MM.1S (cell line): ENCODE measurements at regions not wholly inside any gene's neighbourhood (a gene's known extent, or its start where the extent isn't known, plus 50 kb on each side); places are given as distances from the start of the nearest gene placed in this dataset.
"Not testable (repeated sequence)": the region's sequence is repeated elsewhere in the genome, so short reads cannot be mapped to it uniquely, and the experiment has no call there.

Experiments
- DNase-seq: peaks from one replicate; pipeline ENCODE4 v3.0.0-alpha.2; 2015
- H2AFZ ChIP-seq: fragments of 300-600 bp; sonication (generic); 2 replicates; pipeline ENCODE4 v1.6.0; 2016; ENCODE audit warnings: antibody characterized with exemption, low read length
- H3F3A ChIP-seq: fragments of 300-600 bp; sonication (generic); 2 replicates; pipeline ENCODE4 v1.6.1; 2016; ENCODE audit warnings: mild to moderate bottlenecking, antibody characterized with exemption, low read length, moderate library complexity, mixed read lengths; ENCODE audit not compliant: insufficient read depth
- H3K27ac ChIP-seq: fragments of 300-600 bp; sonication (generic); 2 replicates; pipeline ENCODE4 v1.5.1; 2016; ENCODE audit warnings: mild to moderate bottlenecking, low read length
- H3K27me3 ChIP-seq: fragments of 300-600 bp; sonication (generic); replicated peaks from 2 replicates; pipeline ENCODE4 v1.6.0; 2016; ENCODE audit warnings: low read length; ENCODE audit not compliant: insufficient read depth
- H3K36me3 ChIP-seq: fragments of 300-600 bp; sonication (generic); replicated peaks from 2 replicates; pipeline ENCODE4 v1.6.1; 2016; ENCODE audit warnings: mild to moderate bottlenecking, low read length, mixed read lengths; ENCODE audit not compliant: insufficient read depth
- H3K4me1 ChIP-seq: fragments of 300-600 bp; sonication (generic); 2 replicates; pipeline ENCODE4 v1.6.1; 2016; ENCODE audit warnings: low read length, mixed read lengths
- H3K4me2 ChIP-seq: fragments of 300-600 bp; sonication (generic); 2 replicates; pipeline ENCODE4 v1.6.0; 2016; ENCODE audit warnings: low read depth, low read length
- H3K4me3 ChIP-seq: fragments of 300-600 bp; sonication (generic); 2 replicates; pipeline ENCODE4 v1.5.1; 2016; ENCODE audit warnings: low read length, mixed read lengths
- H3K79me2 ChIP-seq: fragments of 300-600 bp; sonication (generic); 2 replicates; pipeline ENCODE4 v1.6.1; 2016; ENCODE audit warnings: mixed run types, low read length, mixed read lengths
- H3K9ac ChIP-seq: fragments of 300-600 bp; sonication (generic); 2 replicates; pipeline ENCODE4 v1.6.1; 2016; ENCODE audit warnings: low read length, mixed read lengths
- H3K9me2 ChIP-seq: fragments of 300-600 bp; sonication (generic); replicated peaks from 2 replicates; pipeline ENCODE4 v1.6.1; 2016; ENCODE audit warnings: mild to moderate bottlenecking, low read length, mixed read lengths; ENCODE audit not compliant: insufficient read depth
- H3K9me3 ChIP-seq: fragments of 300-600 bp; sonication (generic); replicated peaks from 2 replicates; pipeline ENCODE4 v1.6.1; 2016; ENCODE audit warnings: mild to moderate bottlenecking, low read length, mixed read lengths; ENCODE audit not compliant: insufficient read depth
- H4K20me1 ChIP-seq: fragments of 300-600 bp; sonication (generic); 2 replicates; pipeline ENCODE4 v1.6.1; 2016; ENCODE audit warnings: mild to moderate bottlenecking, low read length, moderate library complexity, mixed read lengths; ENCODE audit not compliant: insufficient read depth
- CTCF ChIP-seq: fragments of 300-600 bp; sonication (generic); IDR thresholded peaks from 2 replicates; pipeline ENCODE4 v1.5.1; 2016; ENCODE audit warnings: antibody characterized with exemption, low read length, mixed read lengths
- EZH2 ChIP-seq: fragments of 300-600 bp; sonication (generic); optimal IDR thresholded peaks from 2 replicates; pipeline ENCODE3; 2017; ENCODE audit warnings: low read depth, mild to moderate bottlenecking, antibody characterized with exemption, low read length, mixed read lengths
- EZH2phosphoT487 ChIP-seq: fragments of 300-600 bp; sonication (generic); IDR thresholded peaks from 2 replicates; pipeline ENCODE4 v1.6.1; 2018; ENCODE audit warnings: antibody characterized with exemption, low read length

DNA sequence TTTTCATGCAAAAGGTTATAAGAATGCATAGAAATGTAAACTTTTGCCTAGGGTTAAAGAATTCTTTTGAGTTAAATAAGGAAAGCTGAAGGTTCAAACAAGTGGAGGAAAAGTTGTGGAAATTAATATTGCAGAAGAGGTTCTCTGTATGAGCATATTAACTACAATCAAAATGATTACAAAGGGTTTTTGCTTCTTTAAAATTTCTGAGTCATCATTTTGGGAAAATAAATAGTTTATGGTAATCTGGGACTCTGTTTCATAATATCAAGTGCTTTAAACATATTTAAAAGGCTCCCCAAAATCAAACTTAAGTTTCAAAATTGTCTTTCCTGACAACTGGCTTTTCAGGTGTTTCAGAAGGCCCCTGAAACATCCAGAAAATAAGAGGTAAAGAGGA, 415.7 kb downstream of the ZNF804A start:
- Histone ChIP-seq H3K9ac (no peak overlapping the region), H3K36me3 (no peaks in the 10 kb centered on the region), H3K79me2 (no peaks in the 10 kb centered on the region), H3F3A (no peaks in the 10 kb centered on the region), H3K4me3 (no peak overlapping the region), H3K4me2 (no peak overlapping the region), H4K20me1 (no peaks in the 10 kb centered on the region), H3K9me2 (no peaks in the 10 kb centered on the region), H3K27ac (no peak overlapping the region), H2AFZ (no peak overlapping the region), H3K9me3 (no peaks in the 10 kb centered on the region), H3K4me1 (no peaks in the 10 kb centered on the region), H3K27me3 (no peaks in the 10 kb centered on the region)
- no peak for DNase-seq
- TF ChIP-seq CTCF (no peak), EZH2 (no peak), EZH2phosphoT487 (no peak)

- H3K27me3 ChIP-seq, result not testable (repeated sequence)
These were observed 427.6 kb downstream of the ZNF804A start for GRCh38 chr2:185025891-185026290.

GRCh38 chr2:185035906-185036305, 437.6 kb downstream of the ZNF804A start:
- H4K20me1 ChIP-seq, result no peaks in the 10 kb centered on the region
- no peak for DNase-seq
- H3K36me3 ChIP-seq, result no peaks in the 10 kb centered on the region
- no peaks in the 10 kb centered on the region for H3K4me1 ChIP-seq
- no peaks in the 10 kb centered on the region for H3K9me2 ChIP-seq
- TF ChIP-seq CTCF (no peak), EZH2 (no peak), EZH2phosphoT487 (no peak)
- no peak overlapping the region for H3K4me3 ChIP-seq
- H3K27ac ChIP-seq, result no peak overlapping the region
- no peak overlapping the region for H2AFZ ChIP-seq
- no peaks in the 10 kb centered on the region for H3F3A ChIP-seq
- no peaks in the 10 kb centered on the region for H3K79me2 ChIP-seq
- H3K4me2 ChIP-seq, result no peak overlapping the region
- no peaks in the 10 kb centered on the region for H3K27me3 ChIP-seq
- no peaks in the 10 kb centered on the region for H3K9me3 ChIP-seq
- H3K9ac ChIP-seq, result no peak overlapping the region

More at GRCh38 chr2:185025891-185026290, 427.6 kb downstream of the ZNF804A start:
- not testable (repeated sequence) for H3K9me2 ChIP-seq, H3K27ac ChIP-seq, H4K20me1 ChIP-seq, H3K79me2 ChIP-seq, H2AFZ ChIP-seq, H3F3A ChIP-seq, H3K9me3 ChIP-seq, H3K4me2 ChIP-seq, DNase-seq, H3K4me1 ChIP-seq, H3K9ac ChIP-seq, H3K36me3 ChIP-seq, H3K4me3 ChIP-seq

- no peak overlapping the region for H3K9ac ChIP-seq
- DNase-seq, result no peak
- H3K27ac ChIP-seq, result no peak overlapping the region
- no peaks in the 10 kb centered on the region for H3K9me3 ChIP-seq
- H3K4me1 ChIP-seq, result no peaks in the 10 kb centered on the region
- no peak overlapping the region for H3K4me2 ChIP-seq
- H3K27me3 ChIP-seq, result no peaks in the 10 kb centered on the region
- no peaks in the 10 kb centered on the region for H3K9me2 ChIP-seq
- no peak overlapping the region for H2AFZ ChIP-seq
- no peaks in the 10 kb centered on the region for H3F3A ChIP-seq
- TF ChIP-seq EZH2 (no peak), CTCF (no peak), EZH2phosphoT487 (no peak)
- H3K4me3 ChIP-seq, result no peak overlapping the region
- no peaks in the 10 kb centered on the region for H4K20me1 ChIP-seq
- no peaks in the 10 kb centered on the region for H3K79me2 ChIP-seq
- H3K36me3 ChIP-seq, result no peaks in the 10 kb centered on the region
These were observed 446.1 kb downstream of the ZNF804A start for GRCh38 chr2:185044323-185044874.
